Nephron (organoid): ENCODE measurements at regions not wholly inside any gene's neighbourhood (a gene's known extent, or its start where the extent isn't known, plus 50 kb on each side); places are given as distances from the start of the nearest gene placed in this dataset.

Experiments
- H3K27ac Mint-ChIP-seq, 3 experiments: 2 replicates each; pipeline ENCODE4 v1.8.0; 2020; ENCODE audit warnings: mixed read lengths in 3 of 3, mild to moderate bottlenecking in 2 of 3, moderate library complexity in 1 of 3
- H3K27me3 Mint-ChIP-seq: 2 replicates; pipeline ENCODE4 v1.8.0; 2021; ENCODE audit warnings: low read depth, mild to moderate bottlenecking, moderate library complexity, mixed read lengths
- H3K36me3 Mint-ChIP-seq: 2 replicates; pipeline ENCODE4 v1.8.0; 2020; ENCODE audit warnings: low read depth, mixed read lengths
- H3K4me1 Mint-ChIP-seq: 2 replicates; pipeline ENCODE4 v1.8.0; 2020; ENCODE audit warnings: mixed read lengths
- H3K4me3 Mint-ChIP-seq, 3 experiments: 2 replicates each; pipeline ENCODE4 v1.8.0; 2020; ENCODE audit warnings: mild to moderate bottlenecking in 3 of 3, mixed read lengths in 3 of 3, moderate library complexity in 2 of 3
- H3K9me3 Mint-ChIP-seq: 2 replicates; pipeline ENCODE4 v1.8.0; 2020; ENCODE audit warnings: mixed read lengths
- CTCF ChIP-seq, 3 experiments: fragments of 200-600 bp; sonication (generic); IDR thresholded peaks; one replicate each; pipeline ENCODE4 v1.5.0; 2021; ENCODE audit warnings: antibody characterized with exemption in 3 of 3; ENCODE audit not compliant: unreplicated experiment in 3 of 3

- Mint-ChIP-seq H3K9me3 (peaks cover 17% of the 10 kb centered on the region), H3K4me1 (no peaks in the 10 kb centered on the region), H3K36me3 (no peaks in the 10 kb centered on the region), H3K27ac (no peak overlapping the region), H3K4me3 (no peak overlapping the region), H3K27me3 (no peaks in the 10 kb centered on the region)
- no peak for TF ChIP-seq CTCF (IDR thresholded peaks at IDR 0.05; ENCODE audit: unreplicated experiment in 3 of 3)
These were observed 204.8 kb upstream of the SYT4 start for GRCh38 chr18:43482136-43482535.

GRCh38 chr18:43482600-43482999, 205.3 kb upstream of the SYT4 start:
- Mint-ChIP-seq H3K27me3 (no peaks in the 10 kb centered on the region), H3K9me3 (peaks cover 17% of the 10 kb centered on the region), H3K4me1 (no peaks in the 10 kb centered on the region), H3K36me3 (no peaks in the 10 kb centered on the region), H3K27ac (no peak overlapping the region), H3K4me3 (no peak overlapping the region)
- TF ChIP-seq CTCF (IDR thresholded peaks at IDR 0.05; ENCODE audit: unreplicated experiment in 3 of 3) = no peak

- no peaks in the 10 kb centered on the region for H3K4me1 Mint-ChIP-seq
- no peak overlapping the region for H3K27ac Mint-ChIP-seq
- TF ChIP-seq CTCF (IDR thresholded peaks at IDR 0.05; ENCODE audit: unreplicated experiment in 3 of 3) = no peak
- H3K36me3 Mint-ChIP-seq = no peaks in the 10 kb centered on the region
- peaks cover 21% of the 10 kb centered on the region for H3K9me3 Mint-ChIP-seq
- H3K4me3 Mint-ChIP-seq = no peak overlapping the region
- H3K27me3 Mint-ChIP-seq = no peaks in the 10 kb centered on the region
These were observed 207.4 kb upstream of the SYT4 start for GRCh38 chr18:43484710-43485109.

GRCh38 chr18:43485545-43485963, 208.3 kb upstream of the SYT4 start:
- Mint-ChIP-seq H3K27ac (no peak overlapping the region), H3K4me3 (no peak overlapping the region), H3K36me3 (no peaks in the 10 kb centered on the region), H3K27me3 (no peaks in the 10 kb centered on the region), H3K9me3 (peaks cover 21% of the 10 kb centered on the region), H3K4me1 (no peaks in the 10 kb centered on the region)
- TF ChIP-seq CTCF (IDR thresholded peaks at IDR 0.05; ENCODE audit: unreplicated experiment in 3 of 3) = no peak

DNA sequence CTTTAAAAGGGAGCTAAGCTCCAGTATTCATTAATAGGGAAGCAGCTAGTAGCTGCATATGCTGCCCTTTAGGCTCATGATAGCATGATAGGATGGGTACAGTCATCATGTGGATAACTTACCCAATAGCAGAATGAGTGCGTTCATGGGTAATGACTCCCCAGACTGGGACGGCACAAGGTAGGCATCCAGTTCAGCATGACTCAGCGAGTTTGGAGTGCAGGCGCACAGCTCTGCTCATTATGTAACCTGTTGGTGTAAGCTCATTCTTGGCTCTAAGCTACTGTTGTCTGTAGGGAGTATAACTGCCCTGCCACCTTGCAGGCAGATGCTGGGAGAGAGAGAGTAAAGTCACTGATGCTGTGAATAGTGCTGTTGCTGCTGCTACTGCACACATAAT, 209.2 kb upstream of the SYT4 start:
- no peak for TF ChIP-seq CTCF (IDR thresholded peaks at IDR 0.05; ENCODE audit: unreplicated experiment in 3 of 3)
- no peaks in the 10 kb centered on the region for H3K27me3 Mint-ChIP-seq
- H3K4me1 Mint-ChIP-seq = no peaks in the 10 kb centered on the region
- no peak overlapping the region for H3K4me3 Mint-ChIP-seq
- H3K27ac Mint-ChIP-seq = no peak overlapping the region
- H3K36me3 Mint-ChIP-seq = no peaks in the 10 kb centered on the region
- peaks cover 21% of the 10 kb centered on the region for H3K9me3 Mint-ChIP-seq

GRCh38 chr18:43501099-43501498, 223.8 kb upstream of the SYT4 start:
- H3K36me3 Mint-ChIP-seq = no peaks in the 10 kb centered on the region
- no peak overlapping the region for H3K4me3 Mint-ChIP-seq
- TF ChIP-seq CTCF (IDR thresholded peaks at IDR 0.05; ENCODE audit: unreplicated experiment in 3 of 3) = no peak
- no peaks in the 10 kb centered on the region for H3K27me3 Mint-ChIP-seq
- H3K9me3 Mint-ChIP-seq = peaks cover 9% of the 10 kb centered on the region
- no peak overlapping the region for H3K27ac Mint-ChIP-seq
- H3K4me1 Mint-ChIP-seq = no peaks in the 10 kb centered on the region
